Keratinocyte (primary cell): ENCODE measurements at regions not wholly inside any gene's neighbourhood (a gene's known extent, or its start where the extent isn't known, plus 50 kb on each side); places are given as distances from the start of the nearest gene placed in this dataset.

Experiments
- DNase-seq: peaks from one replicate; pipeline ENCODE4 v3.0.0-alpha.2; 2011; ENCODE audit warnings: low read depth, missing footprints, low spot score
- FAIRE-seq: peaks from 2 replicates; lab custom pipeline; 2011; peaks lifted over from hg19 to GRCh38; lab: Jason Lieb, UNC
- H2AFZ ChIP-seq: 2 replicates; pipeline ENCODE4 v1.6.0; 2012; ENCODE audit warnings: low read length, control low read depth, inconsistent platforms; ENCODE audit not compliant: control insufficient read depth
- H3K27ac ChIP-seq: 2 replicates; pipeline ENCODE4 v1.5.1; 2011; ENCODE audit warnings: low read length; ENCODE audit not compliant: control insufficient read depth, insufficient read depth
- H3K27me3 ChIP-seq: 3 replicates; pipeline ENCODE4 v1.6.0; 2011; ENCODE audit warnings: low read length; ENCODE audit not compliant: control insufficient read depth, insufficient read depth; ENCODE audit errors: extremely low read depth
- H3K36me3 ChIP-seq, 2 experiments: 2 replicates in 1 of 2; 3 replicates in 1 of 2; pipeline ENCODE4 v1.5.1; 2011; ENCODE audit warnings: low read length in 2 of 2, mild to moderate bottlenecking in 1 of 2; ENCODE audit not compliant: control insufficient read depth in 2 of 2, insufficient read depth in 2 of 2; ENCODE audit errors: extremely low read depth in 1 of 2
- H3K4me1 ChIP-seq: 3 replicates; pipeline ENCODE4 v1.5.1; 2011; ENCODE audit warnings: low read length; ENCODE audit not compliant: control insufficient read depth, insufficient read depth; ENCODE audit errors: extremely low read depth
- H3K4me2 ChIP-seq: 3 replicates; pipeline ENCODE4 v1.6.0; 2011; ENCODE audit warnings: low read depth, low read length; ENCODE audit not compliant: control insufficient read depth, insufficient read depth; ENCODE audit errors: extremely low read depth
- H3K4me3 ChIP-seq, 3 experiments: fragments of 200-600 bp in 1 of 3; sonication (generic) in 1 of 3; 2 replicates in 2 of 3; 3 replicates in 1 of 3; pipeline ENCODE4 v1.5.1; 2011 to 2016; ENCODE audit warnings: low read length in 3 of 3, mild to moderate bottlenecking in 3 of 3, control low read depth in 2 of 3, inconsistent platforms in 1 of 3, low read depth in 1 of 3, mixed read lengths in 1 of 3, mixed run types in 1 of 3, moderate library complexity in 1 of 3; ENCODE audit not compliant: control insufficient read depth in 2 of 3, insufficient read depth in 2 of 3; ENCODE audit errors: extremely low read depth in 1 of 3
- H3K79me2 ChIP-seq: 2 replicates; pipeline ENCODE4 v1.6.0; 2012; ENCODE audit warnings: low read length; ENCODE audit not compliant: control insufficient read depth, insufficient read depth
- H3K9ac ChIP-seq: 3 replicates; pipeline ENCODE4 v1.6.0; 2011; ENCODE audit warnings: low read length; ENCODE audit not compliant: control insufficient read depth, insufficient read depth; ENCODE audit errors: extremely low read depth
- H3K9me1 ChIP-seq: 3 replicates; pipeline ENCODE4 v1.6.0; 2011; ENCODE audit warnings: low read length; ENCODE audit not compliant: control insufficient read depth, insufficient read depth; ENCODE audit errors: extremely low read depth
- H3K9me3 ChIP-seq: 2 replicates; pipeline ENCODE4 v1.5.1; 2012; ENCODE audit warnings: low read depth, low read length; ENCODE audit not compliant: control insufficient read depth
- H4K20me1 ChIP-seq: 3 replicates; pipeline ENCODE4 v1.6.0; 2011; ENCODE audit warnings: low read length; ENCODE audit not compliant: control insufficient read depth, insufficient read depth; ENCODE audit errors: extremely low read depth
- EZH2 ChIP-seq: IDR thresholded peaks from one replicate; pipeline ENCODE4 v1.6.1; 2012; ENCODE audit warnings: inconsistent platforms, mild to moderate bottlenecking, low read length, moderate library complexity
- dilution Hi-C: fragments of 300-500 bp; cut with MboI; formaldehyde crosslinking; loops from one replicate; pipeline ENCODE4 v1.7.0; 2020; ENCODE audit warnings: low sequenced_read_pairs; ENCODE audit not compliant: extremely low pct_ligation_motif_present
- TF ChIP-seq, protein P1 (sequence below), 3 experiments: IDR thresholded peaks in 1 of 3; conservative IDR thresholded peaks in 1 of 3; optimal IDR thresholded peaks in 1 of 3; 2 replicates in 2 of 3; 3 replicates in 1 of 3; pipeline versions ENCODE3 to v1.5.1; 2011; ENCODE audit warnings: low read length in 3 of 3, mild to moderate bottlenecking in 3 of 3, moderate library complexity in 2 of 3, control low read depth in 1 of 3, inconsistent platforms in 1 of 3; ENCODE audit not compliant: insufficient read depth in 2 of 3; ENCODE audit errors: extremely low read depth in 1 of 3

DNA sequence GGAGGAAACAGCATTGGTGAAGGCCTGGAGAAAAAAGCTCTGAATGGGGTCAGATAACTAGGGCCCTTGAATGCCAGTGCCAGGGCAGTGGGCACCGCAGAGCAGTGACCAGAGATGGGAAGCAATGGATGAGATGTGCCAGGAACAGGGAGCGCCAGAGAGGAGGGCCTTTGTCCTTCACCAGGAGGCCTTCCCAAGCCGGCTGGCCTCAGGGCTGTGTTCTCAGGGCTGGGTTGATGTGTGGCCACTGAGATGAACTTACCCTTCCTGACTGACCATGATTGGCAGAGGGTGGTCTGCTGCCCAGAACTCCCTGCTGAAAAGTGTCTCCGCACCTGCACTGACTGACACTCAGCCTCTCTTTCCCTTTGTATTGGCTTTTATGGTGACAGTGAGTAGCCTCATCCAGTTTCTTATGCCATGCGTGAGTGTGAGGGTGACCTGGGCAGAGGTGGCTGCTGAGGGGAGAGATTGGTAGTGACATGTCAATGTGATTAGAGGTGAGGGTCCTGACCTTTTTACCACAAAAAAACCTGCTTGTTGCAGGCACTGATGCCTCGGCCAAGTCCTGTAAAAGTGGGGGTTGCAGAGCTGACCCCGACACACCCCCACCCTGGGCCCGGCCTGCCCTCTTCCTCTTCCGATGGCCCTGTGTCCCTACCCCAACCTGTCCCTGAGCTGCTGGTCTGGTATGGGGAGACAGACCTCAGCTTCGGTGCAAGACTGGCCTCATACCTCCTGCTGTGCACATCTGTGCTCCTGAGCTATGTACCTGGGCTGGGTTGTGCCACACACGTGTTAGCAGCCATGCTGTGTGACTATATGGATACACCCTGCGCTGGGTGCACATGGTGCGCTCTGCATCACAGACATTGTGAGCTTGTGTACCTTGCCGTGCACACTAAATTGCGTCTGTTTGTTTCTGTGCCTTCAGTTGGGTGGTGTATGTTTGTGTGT, 57.1 kb upstream of the PSD2 start:
- H3K9me1 ChIP-seq: no peaks in the 10 kb centered on the region
- dilution Hi-C loops: no loop called here
- H2AFZ ChIP-seq: no peak overlapping the region
- no peaks in the 10 kb centered on the region for H3K79me2 ChIP-seq
- H3K4me1 ChIP-seq: peaks cover 6% of the 10 kb centered on the region
- H3K36me3 ChIP-seq: no peaks in the 10 kb centered on the region
- FAIRE-seq (no peak), DNase-seq (no peak)
- H3K9me3 ChIP-seq: no peaks in the 10 kb centered on the region
- H3K27me3 ChIP-seq: no peaks in the 10 kb centered on the region
- H3K27ac ChIP-seq: no peak overlapping the region
- no peak overlapping the region for H3K4me2 ChIP-seq
- no peaks in the 10 kb centered on the region for H4K20me1 ChIP-seq
- no peak for TF ChIP-seq EZH2
- TF ChIP-seq, protein P1, sequence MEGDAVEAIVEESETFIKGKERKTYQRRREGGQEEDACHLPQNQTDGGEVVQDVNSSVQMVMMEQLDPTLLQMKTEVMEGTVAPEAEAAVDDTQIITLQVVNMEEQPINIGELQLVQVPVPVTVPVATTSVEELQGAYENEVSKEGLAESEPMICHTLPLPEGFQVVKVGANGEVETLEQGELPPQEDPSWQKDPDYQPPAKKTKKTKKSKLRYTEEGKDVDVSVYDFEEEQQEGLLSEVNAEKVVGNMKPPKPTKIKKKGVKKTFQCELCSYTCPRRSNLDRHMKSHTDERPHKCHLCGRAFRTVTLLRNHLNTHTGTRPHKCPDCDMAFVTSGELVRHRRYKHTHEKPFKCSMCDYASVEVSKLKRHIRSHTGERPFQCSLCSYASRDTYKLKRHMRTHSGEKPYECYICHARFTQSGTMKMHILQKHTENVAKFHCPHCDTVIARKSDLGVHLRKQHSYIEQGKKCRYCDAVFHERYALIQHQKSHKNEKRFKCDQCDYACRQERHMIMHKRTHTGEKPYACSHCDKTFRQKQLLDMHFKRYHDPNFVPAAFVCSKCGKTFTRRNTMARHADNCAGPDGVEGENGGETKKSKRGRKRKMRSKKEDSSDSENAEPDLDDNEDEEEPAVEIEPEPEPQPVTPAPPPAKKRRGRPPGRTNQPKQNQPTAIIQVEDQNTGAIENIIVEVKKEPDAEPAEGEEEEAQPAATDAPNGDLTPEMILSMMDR (optimal IDR thresholded peaks at IDR 0.05 in 1 of 3, IDR thresholded peaks at IDR 0.05 in 1 of 3, conservative IDR thresholded peaks at IDR 0.05 in 1 of 3; ENCODE audit: extremely low read depth in 1 of 3, insufficient read depth in 2 of 3, low read length in 3 of 3): no peak
- no peak overlapping the region for H3K4me3 ChIP-seq
- H3K9ac ChIP-seq: no peak overlapping the region

- no peaks in the 10 kb centered on the region for H3K79me2 ChIP-seq
- no peaks in the 10 kb centered on the region for H3K9me3 ChIP-seq
- dilution Hi-C loops: no loop called here
- H3K4me3 ChIP-seq: no peak overlapping the region
- no peak overlapping the region for H3K9ac ChIP-seq
- peaks cover under 1% of the 10 kb centered on the region for H3K27me3 ChIP-seq
- no peak overlapping the region for H3K4me2 ChIP-seq
- H3K9me1 ChIP-seq: no peaks in the 10 kb centered on the region
- no peaks in the 10 kb centered on the region for H3K36me3 ChIP-seq
- DNase-seq (no peak), FAIRE-seq (no peak)
- H4K20me1 ChIP-seq: no peaks in the 10 kb centered on the region
- peaks cover 6% of the 10 kb centered on the region for H3K4me1 ChIP-seq
- no peak overlapping the region for H3K27ac ChIP-seq
- TF ChIP-seq, protein P1 (optimal IDR thresholded peaks at IDR 0.05 in 1 of 3, IDR thresholded peaks at IDR 0.05 in 1 of 3, conservative IDR thresholded peaks at IDR 0.05 in 1 of 3; ENCODE audit: extremely low read depth in 1 of 3, insufficient read depth in 2 of 3, low read length in 3 of 3): no peak
- TF ChIP-seq EZH2: no peak
- H2AFZ ChIP-seq: no peak overlapping the region
Observed at GRCh38 chr5:139739150-139739974, 56.2 kb upstream of the PSD2 start.
